H9 (cell line): ENCODE measurements at regions not wholly inside any gene's neighbourhood (a gene's known extent, or its start where the extent isn't known, plus 50 kb on each side); places are given as distances from the start of the nearest gene placed in this dataset.

ENCODE experiments used
- DNase-seq: peaks from one replicate; pipeline ENCODE4 v3.0.0-alpha.2; 2017
- H2AFZ ChIP-seq: one replicate; pipeline ENCODE4 v1.6.1; 2013; ENCODE audit warnings: mild to moderate bottlenecking, low read length, control low read depth, moderate library complexity
- H2AK5ac ChIP-seq: 2 replicates; pipeline ENCODE4 v1.6.1; 2013; ENCODE audit warnings: low read length, control low read depth, mixed read lengths; ENCODE audit not compliant: insufficient read length
- H2BK120ac ChIP-seq: one replicate; pipeline ENCODE4 v1.6.1; 2013; ENCODE audit warnings: low read depth, mild to moderate bottlenecking, low read length, control low read depth, inconsistent platforms; ENCODE audit not compliant: poor library complexity, severe bottlenecking
- H2BK12ac ChIP-seq: 2 replicates; pipeline ENCODE4 v1.6.1; 2013; ENCODE audit warnings: low read length, control low read depth, mixed read lengths, low read depth; ENCODE audit not compliant: insufficient read length
- H2BK15ac ChIP-seq: 2 replicates; pipeline ENCODE4 v1.6.1; 2013; ENCODE audit warnings: low read depth, low read length, control low read depth
- H2BK20ac ChIP-seq: one replicate; pipeline ENCODE4 v1.6.1; 2013; ENCODE audit warnings: low read depth, mild to moderate bottlenecking, low read length, control low read depth, inconsistent platforms; ENCODE audit not compliant: poor library complexity, severe bottlenecking
- H2BK5ac ChIP-seq: 2 replicates; pipeline ENCODE4 v1.6.1; 2013; ENCODE audit warnings: low read length, control low read depth, mixed read lengths; ENCODE audit not compliant: insufficient read length
- H3K14ac ChIP-seq: 2 replicates; pipeline ENCODE4 v1.6.1; 2013; ENCODE audit warnings: low read length, control low read depth; ENCODE audit not compliant: insufficient read depth
- H3K18ac ChIP-seq: 2 replicates; pipeline ENCODE4 v1.6.1; 2013; ENCODE audit warnings: low read depth, mild to moderate bottlenecking, mixed read lengths, low read length, control low read depth; ENCODE audit not compliant: insufficient read length
- H3K23ac ChIP-seq: 2 replicates; pipeline ENCODE4 v1.6.1; 2013; ENCODE audit warnings: low read length, control low read depth, mixed read lengths, low read depth; ENCODE audit not compliant: insufficient read length
- H3K23me2 ChIP-seq: 2 replicates; pipeline ENCODE4 v1.6.1; 2013; ENCODE audit warnings: low read depth, mild to moderate bottlenecking, mixed read lengths, low read length, control low read depth; ENCODE audit not compliant: insufficient read length, poor library complexity, severe bottlenecking
- H3K27ac ChIP-seq: 2 replicates; pipeline ENCODE4 v1.5.1; 2013; ENCODE audit warnings: low read length, control low read depth, mixed read lengths, low read depth; ENCODE audit not compliant: insufficient read length
- H3K27me3 ChIP-seq: 2 replicates; pipeline ENCODE4 v1.6.1; 2013; ENCODE audit warnings: low read length, control low read depth, inconsistent platforms; ENCODE audit not compliant: insufficient read depth
- H3K4ac ChIP-seq: 2 replicates; pipeline ENCODE4 v1.6.1; 2013; ENCODE audit warnings: low read depth, mild to moderate bottlenecking, control low read depth, inconsistent platforms, low read length, moderate library complexity
- H3K4me1 ChIP-seq: 2 replicates; pipeline ENCODE4 v1.6.1; 2013; ENCODE audit warnings: low read length, control low read depth, inconsistent platforms; ENCODE audit not compliant: insufficient read depth
- H3K4me2 ChIP-seq: 2 replicates; pipeline ENCODE4 v1.6.1; 2013; ENCODE audit warnings: low read length, control low read depth, mixed read lengths; ENCODE audit not compliant: insufficient read length, insufficient read depth
- H3K56ac ChIP-seq: 2 replicates; pipeline ENCODE4 v1.6.1; 2013; ENCODE audit warnings: low read depth, mild to moderate bottlenecking, mixed read lengths, low read length, control low read depth; ENCODE audit not compliant: insufficient read length
- H3K79me1 ChIP-seq: 2 replicates; pipeline ENCODE4 v1.6.1; 2013; ENCODE audit warnings: low read depth, mild to moderate bottlenecking, moderate library complexity, low read length, control low read depth, inconsistent platforms; ENCODE audit not compliant: insufficient read depth, poor library complexity, severe bottlenecking
- H3K79me2 ChIP-seq: 2 replicates; pipeline ENCODE4 v1.6.1; 2013; ENCODE audit warnings: low read length, control low read depth, inconsistent platforms; ENCODE audit not compliant: insufficient read depth
- H3K9ac ChIP-seq: 2 replicates; pipeline ENCODE4 v1.6.1; 2013; ENCODE audit warnings: low read length, control low read depth, mixed read lengths; ENCODE audit not compliant: insufficient read length; ENCODE audit errors: extremely low read depth
- H3K9me3 ChIP-seq: one replicate; pipeline ENCODE4 v1.6.1; 2013; ENCODE audit warnings: low read depth, low read length, inconsistent platforms; ENCODE audit not compliant: control insufficient read depth
- H3T11ph ChIP-seq: one replicate; pipeline ENCODE4 v1.6.1; 2013; ENCODE audit warnings: mild to moderate bottlenecking, low read length, control low read depth, inconsistent platforms
- H4K20me1 ChIP-seq: one replicate; pipeline ENCODE4 v1.6.1; 2013; ENCODE audit not compliant: control insufficient read depth, insufficient read length, insufficient read depth
- H4K5ac ChIP-seq: 2 replicates; pipeline ENCODE4 v1.6.1; 2013; ENCODE audit warnings: low read depth, mild to moderate bottlenecking, mixed read lengths, low read length, control low read depth; ENCODE audit not compliant: insufficient read length
- H4K8ac ChIP-seq: replicated peaks from 2 replicates; pipeline ENCODE4 v1.6.1; 2013; ENCODE audit warnings: low read length, control low read depth, mixed read lengths, low read depth; ENCODE audit not compliant: insufficient read length
- H4K91ac ChIP-seq: 2 replicates; pipeline ENCODE4 v1.6.1; 2013; ENCODE audit warnings: low read depth, mild to moderate bottlenecking, moderate library complexity, mixed read lengths, low read length, control low read depth; ENCODE audit not compliant: insufficient read length
- H3K27ac Mint-ChIP-seq, 3 experiments: 2 replicates in 2 of 3; 3 replicates in 1 of 3; pipeline ENCODE4 v1.8.0; 2020 to 2021; ENCODE audit warnings: mixed read lengths in 3 of 3, mild to moderate bottlenecking in 1 of 3, moderate library complexity in 1 of 3
- H3K27me3 Mint-ChIP-seq: 2 replicates; pipeline ENCODE4 v1.8.0; 2021; ENCODE audit warnings: low read depth, mild to moderate bottlenecking, moderate library complexity, mixed read lengths
- H3K36me3 Mint-ChIP-seq, 3 experiments: 2 replicates in 2 of 3; 3 replicates in 1 of 3; pipeline ENCODE4 v1.8.0; 2020 to 2021; ENCODE audit warnings: low read depth in 3 of 3, mixed read lengths in 3 of 3; ENCODE audit not compliant: insufficient read depth in 1 of 3
- H3K4me1 Mint-ChIP-seq, 2 experiments: 2 replicates each; pipeline ENCODE4 v1.8.0; 2020; ENCODE audit warnings: mixed read lengths in 2 of 2
- H3K4me3 Mint-ChIP-seq, 2 experiments: 2 replicates in 1 of 2; 3 replicates in 1 of 2; pipeline ENCODE4 v1.8.0; 2020 to 2021; ENCODE audit warnings: mild to moderate bottlenecking in 2 of 2, mixed read lengths in 2 of 2, moderate library complexity in 1 of 2
- H3K9me3 Mint-ChIP-seq, 2 experiments: 2 replicates in 1 of 2; 3 replicates in 1 of 2; pipeline ENCODE4 v1.8.0; 2020; ENCODE audit warnings: mild to moderate bottlenecking in 2 of 2, mixed read lengths in 2 of 2, moderate library complexity in 1 of 2
- CTCF ChIP-seq: fragments of 200-600 bp; sonication (generic); conservative IDR thresholded peaks from 3 replicates; pipeline ENCODE4 v1.8.0; 2021; ENCODE audit warnings: antibody characterized with exemption, mild to moderate bottlenecking

DNA sequence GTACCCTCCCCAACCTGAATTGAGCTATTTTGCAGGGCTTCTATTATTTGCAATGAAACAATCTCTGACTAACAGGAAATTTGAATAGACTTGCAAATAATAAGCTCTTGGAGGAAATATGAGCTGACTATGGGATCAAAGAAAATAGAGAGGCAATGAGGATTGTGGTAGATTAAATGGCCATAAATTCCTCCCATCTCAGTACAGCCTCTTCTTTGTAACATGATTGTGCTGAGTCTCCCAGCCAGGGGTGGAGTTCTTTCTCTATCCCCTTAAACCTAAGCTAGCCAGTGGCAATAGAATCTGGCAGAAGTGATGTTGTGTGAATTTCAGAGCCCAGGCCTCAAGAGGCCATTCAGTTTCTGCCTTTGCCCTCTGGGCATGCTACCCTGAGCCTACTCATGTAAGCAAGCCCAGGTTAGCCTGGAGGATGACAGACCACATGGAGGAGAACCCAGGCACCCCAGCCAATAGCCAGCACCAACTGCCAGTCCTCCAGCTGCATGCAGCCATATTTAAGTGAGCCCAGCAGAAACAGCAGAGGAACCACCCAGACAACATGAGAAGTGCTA is 86.8 kb upstream of the TP53I11 start:
- no peak overlapping the region for H4K91ac ChIP-seq
- H3K4ac ChIP-seq: no peak overlapping the region
- no peaks in the 10 kb centered on the region for H3K4me1 ChIP-seq
- no peaks in the 10 kb centered on the region for H3K27me3 ChIP-seq
- H3K14ac ChIP-seq: no peak overlapping the region
- DNase-seq: no peak
- H2AK5ac ChIP-seq: no peak overlapping the region
- H2BK15ac ChIP-seq: no peak overlapping the region; the same call in 1 of the 2 replicates
- H3K9ac ChIP-seq: no peak overlapping the region
- H3K9me3 ChIP-seq: peaks cover 8% of the 10 kb centered on the region
- no peak overlapping the region for H3K4me2 ChIP-seq
- H3K27ac ChIP-seq: no peak overlapping the region
- H2BK120ac ChIP-seq: no peak overlapping the region
- H3K56ac ChIP-seq: no peak overlapping the region
- no peak for TF ChIP-seq CTCF
- Mint-ChIP-seq H3K36me3 (peaks cover 0 to 16% (median 5%) of the 10 kb centered on the region in 3 experiments; a peak in 4 of 7 replicates), H3K4me3 (no peak overlapping the region), H3K27me3 (peaks cover 10% of the 10 kb centered on the region), H3K27ac (no peak overlapping the region), H3K9me3 (peaks cover 8 to 14% of the 10 kb centered on the region in 2 experiments; a peak in 4 of 5 replicates), H3K4me1 (peaks cover 0 to 7% of the 10 kb centered on the region in 2 experiments; a peak in 1 of 4 replicates)
- H3K79me1 ChIP-seq: no peaks in the 10 kb centered on the region
- H2AFZ ChIP-seq: no peak overlapping the region
- H3K23me2 ChIP-seq: no peaks in the 10 kb centered on the region
- no peak overlapping the region for H2BK20ac ChIP-seq
- no peak overlapping the region for H3T11ph ChIP-seq
- no peak overlapping the region for H3K18ac ChIP-seq
- H3K79me2 ChIP-seq: no peaks in the 10 kb centered on the region
- no peak overlapping the region for H4K8ac ChIP-seq
- no peak overlapping the region for H2BK5ac ChIP-seq
- H2BK12ac ChIP-seq: no peak overlapping the region
- H3K23ac ChIP-seq: no peak overlapping the region
- H4K20me1 ChIP-seq: no peaks in the 10 kb centered on the region
- H4K5ac ChIP-seq: no peak overlapping the region
